GM23338 (cell line): ENCODE measurements at regions not wholly inside any gene's neighbourhood (a gene's known extent, or its start where the extent isn't known, plus 50 kb on each side); places are given as distances from the start of the nearest gene placed in this dataset.

Experiments used
- CREB1 ChIP-seq: fragments of 250-450 bp; sonication (Bioruptor Pico); IDR thresholded peaks from 2 replicates; pipeline ENCODE4 v1.5.0; 2020; ENCODE audit warnings: low read depth, mild to moderate bottlenecking, moderate library complexity
- CTCF ChIP-seq, 2 experiments: fragments of 200-600 bp in 1 of 2; sonication (generic) in 1 of 2; conservative IDR thresholded peaks; 2 replicates each; pipeline versions ENCODE4 v1.5.1 to v1.6.1; 2016 to 2017; ENCODE audit warnings: antibody characterized with exemption in 2 of 2, low read depth in 2 of 2, mild to moderate bottlenecking in 2 of 2, moderate library complexity in 1 of 2
- ETS1 ChIP-seq: IDR thresholded peaks from 2 replicates; pipeline ENCODE4 v1.6.1; 2016; ENCODE audit warnings: antibody characterized with exemption
- EZH2 ChIP-seq: fragments of 200-600 bp; sonication (generic); IDR thresholded peaks from one replicate; pipeline ENCODE4 v1.8.0; 2017; ENCODE audit warnings: antibody characterized with exemption, mild to moderate bottlenecking, low read depth; ENCODE audit not compliant: unreplicated experiment
- EZH2phosphoT487 ChIP-seq: fragments of 200-600 bp; sonication (generic); IDR thresholded peaks from one replicate; pipeline ENCODE4 v1.8.1; 2018; ENCODE audit warnings: antibody characterized with exemption; ENCODE audit not compliant: unreplicated experiment
- JUNB ChIP-seq: IDR thresholded peaks from one replicate; pipeline ENCODE4 v1.6.1; 2016; ENCODE audit warnings: antibody characterized with exemption; ENCODE audit not compliant: unreplicated experiment
- NANOG ChIP-seq: IDR thresholded peaks from 2 replicates; pipeline ENCODE4 v1.6.1; 2016; ENCODE audit warnings: antibody characterized with exemption, borderline replicate concordance
- POLR2AphosphoS5 ChIP-seq: IDR thresholded peaks from 2 replicates; pipeline ENCODE4 v1.6.1; 2016; ENCODE audit warnings: antibody characterized with exemption, low read depth
- REST ChIP-seq: IDR thresholded peaks from one replicate; pipeline ENCODE4 v1.6.1; 2018; ENCODE audit warnings: antibody characterized with exemption; ENCODE audit not compliant: unreplicated experiment
- STAT1 ChIP-seq: IDR thresholded peaks from one replicate; pipeline ENCODE4 v1.6.1; 2016; ENCODE audit warnings: antibody characterized with exemption; ENCODE audit not compliant: unreplicated experiment
- ZNF114 ChIP-seq: fragments of 250-450 bp; sonication (Bioruptor Pico); IDR thresholded peaks from 2 replicates; pipeline ENCODE4 v1.5.0; 2020; ENCODE audit warnings: mild to moderate bottlenecking, moderate library complexity

- TF ChIP-seq CTCF (conservative IDR thresholded peaks at IDR 0.05; ENCODE audit: low read depth in 2 of 2): no peak
- TF ChIP-seq EZH2: no peak
- no peak for TF ChIP-seq EZH2phosphoT487
- no peak for TF ChIP-seq POLR2AphosphoS5
- no peak for TF ChIP-seq JUNB
- no peak for TF ChIP-seq CREB1 (CRISPR knock-in tag)
- no peak for TF ChIP-seq REST
- TF ChIP-seq ZNF114 (CRISPR knock-in tag): no peak
- no peak for TF ChIP-seq ETS1
- no peak for TF ChIP-seq NANOG
- no peak for TF ChIP-seq STAT1
Observed at GRCh38 chr1:109814993-109815786, 51.5 kb upstream of the EPS8L3 start.
